ENCODE measurements at regions not wholly inside any gene's neighbourhood (a gene's known extent, or its start where the extent isn't known, plus 50 kb on each side); places are given as distances from the start of the nearest gene placed in this dataset.

GRCh38 chr6:118712969-118713368 is 61.6 kb upstream of the CEP85L start (continued):
- TF ChIP-seq ETS1 (IDR thresholded peaks at IDR 0.05): no peak
- no peak for TF ChIP-seq STAT1 (IDR thresholded peaks at IDR 0.05; ENCODE audit: unreplicated experiment)
- no peak for TF ChIP-seq CREB1 (CRISPR knock-in tag; IDR thresholded peaks at IDR 0.05; ENCODE audit: low read depth)

- Histone ChIP-seq H3K9me2 (ENCODE audit: insufficient read depth) (no peaks in the 10 kb centered on the region), H3K27me3 (ENCODE audit: insufficient read depth) (no peaks in the 10 kb centered on the region), H3K4me2 (no peak overlapping the region)
- TF ChIP-seq CREB1 (CRISPR knock-in tag; IDR thresholded peaks at IDR 0.05; ENCODE audit: low read depth) (no peak), EZH2 (IDR thresholded peaks at IDR 0.05; ENCODE audit: low read depth, unreplicated experiment) (no peak), ZNF331 (CRISPR knock-in tag; IDR thresholded peaks at IDR 0.05; ENCODE audit: low read depth) (no peak), ZNF114 (CRISPR knock-in tag; IDR thresholded peaks at IDR 0.05) (no peak), NANOG (IDR thresholded peaks at IDR 0.05; ENCODE audit: borderline replicate concordance) (no peak), EZH2phosphoT487 (IDR thresholded peaks at IDR 0.05; ENCODE audit: unreplicated experiment) (no peak), POLR2AphosphoS5 (IDR thresholded peaks at IDR 0.05; ENCODE audit: low read depth) (no peak), CTCF (conservative IDR thresholded peaks at IDR 0.05; ENCODE audit: low read depth in 2 of 2) (no peak), JUNB (IDR thresholded peaks at IDR 0.05; ENCODE audit: unreplicated experiment) (no peak), ETS1 (IDR thresholded peaks at IDR 0.05) (no peak), ZNF462 (CRISPR knock-in tag; IDR thresholded peaks at IDR 0.05) (no peak)
These were observed 59.2 kb upstream of the CEP85L start for GRCh38 chr6:118710616-118711015.

More at GRCh38 chr6:118710616-118711015, 59.2 kb upstream of the CEP85L start:
- Histone ChIP-seq H3F3A (replicated peaks; ENCODE audit: low read depth) (no peaks in the 10 kb centered on the region), H2AFZ (no peak overlapping the region), H3K79me2 (replicated peaks; ENCODE audit: insufficient read depth) (no peaks in the 10 kb centered on the region), H3K4me1 (ENCODE audit: insufficient read depth) (peaks cover 34% of the 10 kb centered on the region), H3K36me3 (ENCODE audit: insufficient read depth) (no peaks in the 10 kb centered on the region), H4K20me1 (replicated peaks; ENCODE audit: insufficient read depth) (no peaks in the 10 kb centered on the region), H3K4me3 (no peak overlapping the region), H3K27ac (ENCODE audit: low read depth) (no peak overlapping the region)
- H3K27me3 Mint-ChIP-seq (ENCODE audit: insufficient read depth, low read depth, poor library complexity): peaks cover 1% of the 10 kb centered on the region
- no peak overlapping the region for H3K27ac Mint-ChIP-seq
- H3K9me3 Mint-ChIP-seq: no peaks in the 10 kb centered on the region
- no peaks in the 10 kb centered on the region for H3K36me3 Mint-ChIP-seq (ENCODE audit: low read depth)
- ATAC-seq: no peak
- no peak for DNase-seq (ENCODE audit: low spot score)
- no peak overlapping the region for H3K4me3 Mint-ChIP-seq
- peaks cover 27% of the 10 kb centered on the region for H3K4me1 Mint-ChIP-seq
